WTC11 (cell line): ENCODE measurements at regions not wholly inside any gene's neighbourhood (a gene's known extent, or its start where the extent isn't known, plus 50 kb on each side); places are given as distances from the start of the nearest gene placed in this dataset.

Experiments
- ATAC-seq: fragments of 200-7000 bp; cut with Tn5 transposase; 2 replicates; pipeline ENCODE4 v1.10.0; 2021; ENCODE audit warnings: mild to moderate bottlenecking, moderate library complexity
- CTCF ChIA-PET: fragments of 300-600 bp; sonication (Branson Sonifier 250); formaldehyde crosslinking; loops from one replicate; lab custom pipeline; 2021; ENCODE audit warnings: antibody characterized with exemption; lab: Charles Lee
- POLR2A ChIA-PET: fragments of 350-600 bp; sonication (Branson Sonifier 250); formaldehyde crosslinking; loops from one replicate; lab custom pipeline; 2021; ENCODE audit warnings: antibody characterized with exemption; lab: Charles Lee
- DNase-seq: peaks from one replicate; pipeline ENCODE4 v3.0.0; 2021; ENCODE audit warnings: low spot score
- H3K27ac Mint-ChIP-seq: 2 replicates; pipeline ENCODE4 v1.8.0; 2021; ENCODE audit warnings: mixed read lengths
- H3K27me3 Mint-ChIP-seq: 2 replicates; pipeline ENCODE4 v1.8.0; 2021; ENCODE audit warnings: low read depth, mild to moderate bottlenecking, moderate library complexity, mixed read lengths
- H3K36me3 Mint-ChIP-seq: 2 replicates; pipeline ENCODE4 v1.8.0; 2021; ENCODE audit warnings: mixed read lengths
- H3K4me1 Mint-ChIP-seq: 2 replicates; pipeline ENCODE4 v1.8.0; 2022; ENCODE audit warnings: mixed read lengths
- H3K4me3 Mint-ChIP-seq: 2 replicates; pipeline ENCODE4 v1.8.0; 2021; ENCODE audit warnings: mild to moderate bottlenecking, moderate library complexity, mixed read lengths
- H3K9me3 Mint-ChIP-seq: 2 replicates; pipeline ENCODE4 v1.8.0; 2021; ENCODE audit warnings: mixed read lengths
- ATF6 ChIP-seq: sonication (generic); formaldehyde crosslinking; IDR thresholded peaks from 2 replicates; pipeline ENCODE4 v1.8.1; 2023; ENCODE audit warnings: mild to moderate bottlenecking, missing genetic modification reagents
- CBFB ChIP-seq: sonication (generic); formaldehyde crosslinking; IDR thresholded peaks from 2 replicates; pipeline ENCODE4 v1.8.1; 2022; ENCODE audit warnings: mild to moderate bottlenecking, low read depth, missing genetic modification reagents
- CTCF ChIP-seq: fragments of 200-600 bp; IDR thresholded peaks from 2 replicates; pipeline ENCODE4 v1.8.0; 2022; ENCODE audit warnings: antibody characterized with exemption
- EMX1 ChIP-seq: fragments of 250-450 bp; sonication (Bioruptor Pico); IDR thresholded peaks from 2 replicates; pipeline ENCODE4 v1.8.0; 2021; ENCODE audit warnings: mild to moderate bottlenecking
- ERG ChIP-seq: fragments of 250-450 bp; sonication (Bioruptor Pico); IDR thresholded peaks from 2 replicates; pipeline ENCODE4 v1.8.0; 2021; ENCODE audit warnings: mild to moderate bottlenecking
- GTF2I ChIP-seq: fragments of 250-450 bp; sonication (Bioruptor Pico); conservative IDR thresholded peaks from 2 replicates; pipeline ENCODE4 v1.4.0; 2021; ENCODE audit warnings: mild to moderate bottlenecking
- MYBL2 ChIP-seq: sonication (generic); formaldehyde crosslinking; IDR thresholded peaks from 2 replicates; pipeline ENCODE4 v1.8.1; 2023; ENCODE audit warnings: mild to moderate bottlenecking, moderate library complexity, missing genetic modification reagents
- NR2C2 ChIP-seq: sonication (generic); formaldehyde crosslinking; IDR thresholded peaks from 2 replicates; pipeline ENCODE4 v1.8.0; 2022; ENCODE audit warnings: mild to moderate bottlenecking, missing genetic modification reagents
- PRRX2 ChIP-seq: fragments of 250-450 bp; sonication (Bioruptor Pico); IDR thresholded peaks from 2 replicates; pipeline ENCODE4 v1.8.0; 2021; ENCODE audit warnings: mild to moderate bottlenecking
- RELA ChIP-seq: sonication (generic); formaldehyde crosslinking; IDR thresholded peaks from 2 replicates; pipeline ENCODE4 v1.8.1; 2022; ENCODE audit warnings: missing genetic modification reagents, mild to moderate bottlenecking, borderline replicate concordance
- SOX15 ChIP-seq: fragments of 250-450 bp; sonication (Bioruptor Pico); IDR thresholded peaks from 2 replicates; pipeline ENCODE4 v1.9.0; 2021; ENCODE audit warnings: mild to moderate bottlenecking
- USF1 ChIP-seq: sonication (generic); formaldehyde crosslinking; IDR thresholded peaks from 2 replicates; pipeline ENCODE4 v1.8.0; 2022; ENCODE audit warnings: mild to moderate bottlenecking, missing genetic modification reagents
- USF2 ChIP-seq: sonication (generic); formaldehyde crosslinking; IDR thresholded peaks from 2 replicates; pipeline ENCODE4 v1.8.1; 2023; ENCODE audit warnings: mild to moderate bottlenecking, missing genetic modification reagents, moderate library complexity
- ZNF396 ChIP-seq: fragments of 250-450 bp; sonication (Bioruptor Pico); IDR thresholded peaks from 2 replicates; pipeline ENCODE4 v1.8.0; 2021; ENCODE audit warnings: mild to moderate bottlenecking, moderate library complexity, borderline replicate concordance
- ZNF512 ChIP-seq: sonication (generic); formaldehyde crosslinking; IDR thresholded peaks from 2 replicates; pipeline ENCODE4 v1.8.1; 2022; ENCODE audit warnings: missing genetic modification reagents, borderline replicate concordance

- Mint-ChIP-seq H3K4me3 (no peak overlapping the region), H3K4me1 (no peaks in the 10 kb centered on the region), H3K36me3 (no peaks in the 10 kb centered on the region), H3K27ac (no peak overlapping the region), H3K27me3 (no peaks in the 10 kb centered on the region), H3K9me3 (peaks cover 4% of the 10 kb centered on the region)
- DNase-seq (no peak), ATAC-seq (no peak)
- TF ChIP-seq NR2C2 (CRISPR knock-in tag): no peak
- no peak for TF ChIP-seq ZNF396 (CRISPR knock-in tag)
- TF ChIP-seq MYBL2 (CRISPR knock-in tag): no peak
- TF ChIP-seq ZNF512: no peak
- TF ChIP-seq GTF2I: no peak
- TF ChIP-seq SOX15 (CRISPR knock-in tag): no peak
- TF ChIP-seq USF2 (CRISPR knock-in tag): no peak
- TF ChIP-seq USF1 (CRISPR knock-in tag): no peak
- TF ChIP-seq EMX1 (CRISPR knock-in tag): no peak
- TF ChIP-seq CBFB (CRISPR knock-in tag): no peak
- TF ChIP-seq RELA (CRISPR knock-in tag): no peak
- no peak for TF ChIP-seq ATF6
- TF ChIP-seq ERG: no peak
- ChIA-PET POLR2A (no interaction called here), CTCF (interaction anchor here (0.7 to 2.7 kb wide), 6 partner anchors 255 to 1005 kb away, joined by 3 to 27 read pairs (median 4); no protein-coding TSS in a partner anchor)
Observed at GRCh38 chr6:54991761-54992330, 145.3 kb downstream of the FAM83B start.

- H3K27me3 Mint-ChIP-seq: no peaks in the 10 kb centered on the region
- CTCF ChIA-PET: interaction anchor here (0.7 to 2.7 kb wide), 6 partner anchors 76 to 372 kb away, joined by 3 to 27 read pairs (median 4); no protein-coding TSS in a partner anchor
- DNase-seq (peak; percentile 29), ATAC-seq (peak; percentile 93)
- H3K4me3 Mint-ChIP-seq: no peak overlapping the region
- H3K9me3 Mint-ChIP-seq: no peaks in the 10 kb centered on the region
- no peaks in the 10 kb centered on the region for H3K4me1 Mint-ChIP-seq
- peak; percentile 50 for TF ChIP-seq CTCF
- TF ChIP-seq PRRX2 (CRISPR knock-in tag): no peak
- TF ChIP-seq, all 79 proteins: peak for 1
- H3K27ac Mint-ChIP-seq: no peak overlapping the region
- POLR2A ChIA-PET: no interaction called here
- H3K36me3 Mint-ChIP-seq: no peaks in the 10 kb centered on the region
Observed at GRCh38 chr6:54992789-54993188, 146.2 kb downstream of the FAM83B start.
